Astrocyte (in vitro differentiated cells and primary cell): ENCODE measurements at regions not wholly inside any gene's neighbourhood (a gene's known extent, or its start where the extent isn't known, plus 50 kb on each side); places are given as distances from the start of the nearest gene placed in this dataset.

Experiments
- CTCF ChIP-seq: IDR thresholded peaks from 2 replicates; pipeline ENCODE4 v1.5.1; 2011; ENCODE audit warnings: low read depth, mild to moderate bottlenecking, inconsistent platforms, low read length, moderate library complexity; ENCODE audit not compliant: insufficient read depth
- EZH2 ChIP-seq: IDR thresholded peaks from 2 replicates; pipeline ENCODE4 v1.6.1; 2012; ENCODE audit warnings: mild to moderate bottlenecking, low read length, inconsistent platforms; ENCODE audit not compliant: insufficient read depth

GRCh38 chr1:91120936-91121335 lies 99.1 kb upstream of the ZNF644 start:
- TF ChIP-seq CTCF (no peak), EZH2 (no peak)
